Kidney (tissue), 13 donors: ENCODE measurements at regions not wholly inside any gene's neighbourhood (a gene's known extent, or its start where the extent isn't known, plus 50 kb on each side); places are given as distances from the start of the nearest gene placed in this dataset.

ENCODE experiments used
- DNase-seq, 5 donors: peaks; one replicate each; pipeline ENCODE4 v3.0.0-alpha.2; 2013 to 2020
- FAIRE-seq: peaks from 2 replicates; lab custom pipeline; 2012; peaks lifted over from hg19 to GRCh38; lab: Jason Lieb, UNC
- H3K27ac ChIP-seq, 2 donors: one replicate each; pipeline ENCODE4 v1.7.0; 2013; ENCODE audit warnings: low read depth in 2 of 2, low read length in 2 of 2, inconsistent platforms in 1 of 2
- H3K27me3 ChIP-seq: one replicate; pipeline ENCODE4 v1.7.1; 2013; ENCODE audit warnings: low read length, inconsistent platforms; ENCODE audit not compliant: control insufficient read depth, insufficient read depth
- H3K36me3 ChIP-seq, 3 donors: one replicate each; pipeline versions ENCODE4 v1.7.0 to v1.7.1; 2013; ENCODE audit warnings: low read length in 3 of 3, control low read depth in 1 of 3, inconsistent platforms in 1 of 3; ENCODE audit not compliant: insufficient read depth in 3 of 3, control insufficient read depth in 2 of 3
- H3K4me1 ChIP-seq, 3 donors: one replicate each; pipeline versions ENCODE4 v1.7.0 to v1.7.1; 2013; ENCODE audit warnings: low read length in 3 of 3, inconsistent platforms in 1 of 3, low read depth in 1 of 3; ENCODE audit not compliant: control insufficient read depth in 2 of 3, insufficient read depth in 2 of 3
- H3K4me3 ChIP-seq, 3 donors: one replicate each; pipeline versions ENCODE4 v1.7.0 to v1.8.1; 2013; ENCODE audit warnings: low read length in 3 of 3, control low read depth in 1 of 3, inconsistent platforms in 1 of 3
- H3K9ac ChIP-seq, 3 donors: one replicate each; pipeline versions ENCODE4 v1.7.0 to v1.7.1; 2013; ENCODE audit warnings: low read length in 3 of 3, control low read depth in 1 of 3, inconsistent platforms in 1 of 3
- H3K9me3 ChIP-seq, 3 donors: one replicate each; pipeline versions ENCODE4 v1.7.0 to v1.7.1; 2013; ENCODE audit warnings: low read length in 3 of 3, control low read depth in 1 of 3, inconsistent platforms in 1 of 3; ENCODE audit not compliant: control insufficient read depth in 2 of 3, insufficient read depth in 1 of 3
- intact Hi-C: fragments of 100-400 bp; cut with DNase I; formaldehyde crosslinking; loops from one replicate; pipeline ENCODE4 v1.11.1; 2022
- TF ChIP-seq, protein P1 (sequence below): IDR thresholded peaks from 3 replicates; pipeline ENCODE4 v1.5.1; 2012; ENCODE audit warnings: mild to moderate bottlenecking, moderate library complexity, borderline replicate concordance; ENCODE audit not compliant: insufficient read depth; ENCODE audit errors: extremely low read depth
- donor health status: control.
- donor health status: control.
- donor health status: control.
- donor health status: control.
- donor health status: control.
- donor health status: DM: yes; HTN: yes; CAD: no.
- donor health status: Normal renal cell carcinoma (clear cell type).

DNA sequence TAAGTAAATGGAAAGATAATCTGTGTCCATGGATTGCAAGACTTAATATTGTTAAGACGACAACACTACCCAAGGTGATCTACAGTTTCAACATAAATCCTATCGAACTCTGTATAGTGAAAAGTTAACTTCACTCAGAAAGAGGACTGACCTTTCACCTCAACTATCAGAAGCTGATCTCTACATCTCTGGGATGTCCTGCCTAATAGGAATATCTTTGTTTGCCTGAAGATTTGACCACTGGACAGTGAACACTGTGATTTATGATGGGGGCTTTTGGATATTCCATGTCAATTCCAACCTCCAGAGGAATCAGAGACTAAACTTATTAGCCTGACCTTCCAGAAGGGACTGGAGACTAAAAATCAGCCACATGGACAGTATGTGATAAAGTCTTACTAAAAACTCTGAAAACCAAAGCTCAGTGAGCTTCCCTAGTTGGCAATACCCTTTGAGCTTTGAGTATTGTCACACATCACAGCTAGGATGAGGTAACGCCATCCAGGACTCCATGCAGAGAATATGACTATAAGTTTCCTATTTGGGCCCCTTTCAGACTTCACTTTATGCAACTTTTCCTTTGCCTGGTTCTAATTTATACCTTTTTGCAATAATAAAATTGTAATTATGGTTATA lies 164.9 kb upstream of the SETMAR start:
- FAIRE-seq (no peak), DNase-seq (no peak)
- H3K27me3 ChIP-seq: no peaks in the 10 kb centered on the region
- H3K27ac ChIP-seq: no peak overlapping the region
- H3K4me1 ChIP-seq: no peaks in the 10 kb centered on the region
- no peaks in the 10 kb centered on the region for H3K9me3 ChIP-seq
- TF ChIP-seq, protein P1, sequence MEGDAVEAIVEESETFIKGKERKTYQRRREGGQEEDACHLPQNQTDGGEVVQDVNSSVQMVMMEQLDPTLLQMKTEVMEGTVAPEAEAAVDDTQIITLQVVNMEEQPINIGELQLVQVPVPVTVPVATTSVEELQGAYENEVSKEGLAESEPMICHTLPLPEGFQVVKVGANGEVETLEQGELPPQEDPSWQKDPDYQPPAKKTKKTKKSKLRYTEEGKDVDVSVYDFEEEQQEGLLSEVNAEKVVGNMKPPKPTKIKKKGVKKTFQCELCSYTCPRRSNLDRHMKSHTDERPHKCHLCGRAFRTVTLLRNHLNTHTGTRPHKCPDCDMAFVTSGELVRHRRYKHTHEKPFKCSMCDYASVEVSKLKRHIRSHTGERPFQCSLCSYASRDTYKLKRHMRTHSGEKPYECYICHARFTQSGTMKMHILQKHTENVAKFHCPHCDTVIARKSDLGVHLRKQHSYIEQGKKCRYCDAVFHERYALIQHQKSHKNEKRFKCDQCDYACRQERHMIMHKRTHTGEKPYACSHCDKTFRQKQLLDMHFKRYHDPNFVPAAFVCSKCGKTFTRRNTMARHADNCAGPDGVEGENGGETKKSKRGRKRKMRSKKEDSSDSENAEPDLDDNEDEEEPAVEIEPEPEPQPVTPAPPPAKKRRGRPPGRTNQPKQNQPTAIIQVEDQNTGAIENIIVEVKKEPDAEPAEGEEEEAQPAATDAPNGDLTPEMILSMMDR: no peak
- H3K9ac ChIP-seq: no peak overlapping the region
- intact Hi-C loops: no loop called here
- H3K4me3 ChIP-seq: no peak overlapping the region
- no peaks in the 10 kb centered on the region for H3K36me3 ChIP-seq

DNA sequence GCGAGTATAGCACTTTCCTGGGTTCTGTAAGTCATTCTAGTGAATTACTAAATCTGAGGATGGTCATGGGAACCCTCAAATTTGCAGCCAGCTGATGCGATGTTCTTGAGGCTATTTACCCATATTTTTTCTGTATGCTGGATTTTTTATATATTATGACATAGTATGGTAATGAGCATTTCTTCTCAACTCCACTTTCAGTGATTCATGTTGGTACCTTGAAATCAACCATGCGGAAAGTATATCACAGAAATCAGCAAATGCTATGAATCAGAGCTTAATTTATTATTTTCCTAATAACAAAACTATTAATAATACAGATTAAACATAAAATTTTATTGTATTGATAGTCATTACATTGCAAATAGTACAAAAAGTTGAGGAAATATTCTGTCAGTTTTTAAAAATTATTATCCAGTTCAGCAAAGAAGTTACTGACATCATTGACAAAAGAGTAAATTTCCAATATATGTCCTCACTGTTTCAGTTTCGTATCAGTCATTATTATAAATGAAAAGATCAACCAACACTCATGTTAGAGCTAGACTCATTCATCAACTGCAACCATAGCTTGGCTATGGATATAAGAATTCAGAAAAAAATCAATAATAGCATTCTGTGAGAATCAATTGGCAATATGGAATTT lies 164.3 kb upstream of the SETMAR start:
- intact Hi-C loops: no loop called here
- FAIRE-seq: no peak
- TF ChIP-seq, protein P1: no peak

DNA sequence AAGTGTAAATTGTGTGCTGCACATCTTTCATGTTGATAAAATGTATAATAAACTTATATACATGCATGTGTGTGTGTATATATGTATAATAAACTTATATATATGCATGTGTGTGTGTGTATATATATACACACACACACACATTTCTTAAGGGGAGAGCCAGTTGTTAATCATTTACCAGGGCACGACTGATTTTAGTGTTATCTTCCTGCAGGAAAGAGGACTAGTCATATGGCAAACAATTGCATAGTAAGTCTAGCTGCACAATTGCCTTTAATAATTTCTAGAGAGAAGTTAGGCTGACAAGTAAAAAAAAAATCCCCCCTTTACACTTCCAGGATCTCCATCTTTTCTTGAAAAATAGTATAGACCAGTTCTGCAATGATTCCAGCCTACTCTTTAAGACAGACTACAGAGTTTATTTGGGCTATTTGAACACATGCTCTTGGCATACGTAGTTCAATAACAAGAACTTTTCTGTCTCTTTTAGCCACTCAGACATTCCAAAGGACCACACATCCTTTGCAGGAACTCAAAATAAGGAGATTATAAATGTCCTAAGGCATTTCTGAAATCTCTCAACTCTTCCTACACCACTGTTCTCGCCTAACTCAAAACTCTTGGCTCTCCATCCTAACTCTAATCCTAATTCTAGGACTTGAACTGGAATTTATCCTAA lies 163.6 kb upstream of the SETMAR start:
- no peaks in the 10 kb centered on the region for H3K36me3 ChIP-seq
- no peak overlapping the region for H3K27ac ChIP-seq
- H3K9me3 ChIP-seq: no peaks in the 10 kb centered on the region
- TF ChIP-seq, protein P1: no peak
- DNase-seq (no peak), FAIRE-seq (no peak)
- no peaks in the 10 kb centered on the region for H3K27me3 ChIP-seq
- H3K9ac ChIP-seq: no peak overlapping the region
- H3K4me3 ChIP-seq: no peak overlapping the region
- H3K4me1 ChIP-seq: no peaks in the 10 kb centered on the region
- intact Hi-C loops: no loop called here

More for the DNA sequence above, 164.3 kb upstream of the SETMAR start:
- Histone ChIP-seq H3K9me3 (no peaks in the 10 kb centered on the region), H3K4me1 (no peaks in the 10 kb centered on the region), H3K4me3 (no peak overlapping the region), H3K27ac (no peak overlapping the region), H3K27me3 (no peaks in the 10 kb centered on the region), H3K9ac (no peak overlapping the region), H3K36me3 (no peaks in the 10 kb centered on the region)
- no peak for DNase-seq
